HG03378 (cell line): ENCODE measurements at regions not wholly inside any gene's neighbourhood (a gene's known extent, or its start where the extent isn't known, plus 50 kb on each side); places are given as distances from the start of the nearest gene placed in this dataset.

Experiments
- ATAC-seq: cut with Tn5 transposase; IDR thresholded peaks from one replicate; pipeline ENCODE4 v1.9.1; 2021; ENCODE audit warnings: mild to moderate bottlenecking, moderate library complexity; ENCODE audit not compliant: unreplicated experiment

DNA sequence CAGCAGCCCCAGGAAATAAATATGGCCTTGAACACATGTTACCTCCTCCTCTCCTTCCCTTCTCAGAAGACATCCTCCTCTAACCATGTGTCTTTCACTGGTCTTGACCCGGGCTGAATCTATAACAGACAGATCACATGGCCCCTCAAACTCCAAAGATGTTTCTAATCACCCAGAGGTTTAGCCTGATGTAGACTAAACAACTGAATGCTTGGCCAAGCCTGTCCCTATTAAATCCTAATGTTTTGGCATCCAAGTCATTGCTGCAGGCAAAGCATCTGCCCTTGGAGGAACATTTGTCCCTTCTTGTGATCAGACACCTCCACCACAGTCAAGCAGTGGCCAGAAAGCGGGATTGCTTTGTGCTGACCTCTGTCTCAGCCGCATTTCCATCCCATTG is 65.5 kb downstream of the ANKRD60 start:
- ATAC-seq, result no peak

DNA sequence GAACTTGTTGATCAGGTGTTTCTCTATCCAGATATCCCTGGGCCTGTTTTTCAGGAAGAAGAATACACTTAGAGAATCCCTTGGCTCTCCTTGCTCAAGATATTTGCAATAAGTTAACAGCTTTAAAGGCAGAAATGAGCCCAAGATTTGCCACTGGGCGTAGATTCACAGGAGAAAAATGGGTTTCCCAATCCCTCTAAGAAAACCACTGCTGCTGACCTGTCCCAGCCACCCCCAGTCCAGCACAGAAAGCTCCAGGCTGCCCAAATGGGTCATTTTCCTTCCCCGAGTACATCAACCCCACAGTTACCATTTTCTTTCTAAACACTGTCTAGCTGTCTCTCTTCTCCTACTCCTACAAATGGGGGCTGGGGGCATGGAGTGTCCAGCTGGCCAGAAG is 67.3 kb downstream of the ANKRD60 start:
- no peak for ATAC-seq

DNA sequence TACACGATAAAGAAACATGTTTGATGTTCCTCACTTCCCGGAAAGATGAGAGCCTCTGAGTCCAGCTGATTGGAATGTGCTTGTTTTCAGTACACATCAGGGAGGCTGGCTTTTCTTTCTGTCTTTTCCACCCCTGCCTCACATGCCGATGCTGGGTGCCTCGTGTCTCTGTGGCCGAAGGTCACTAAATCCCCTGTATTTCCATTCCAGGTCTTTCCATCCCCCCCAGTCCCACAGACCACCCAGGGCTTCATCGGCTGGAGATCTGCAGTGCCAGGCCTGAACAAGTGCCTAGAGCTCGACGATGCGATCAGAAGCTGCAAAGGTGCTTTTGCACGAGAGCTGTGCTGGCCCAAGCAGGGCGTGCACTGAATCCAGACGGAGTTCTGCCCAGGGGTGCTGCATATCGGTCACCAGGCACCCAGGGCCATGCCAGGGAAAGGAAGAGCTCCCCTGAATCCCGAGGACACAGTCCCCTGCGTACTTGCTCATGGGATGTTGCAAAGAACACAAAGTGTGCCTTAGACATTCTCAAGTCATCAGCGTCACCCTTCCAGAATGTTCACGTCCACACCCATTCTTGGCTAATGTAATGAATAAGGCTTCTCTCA is 67.9 kb downstream of the ANKRD60 start:
- ATAC-seq, result no peak

DNA sequence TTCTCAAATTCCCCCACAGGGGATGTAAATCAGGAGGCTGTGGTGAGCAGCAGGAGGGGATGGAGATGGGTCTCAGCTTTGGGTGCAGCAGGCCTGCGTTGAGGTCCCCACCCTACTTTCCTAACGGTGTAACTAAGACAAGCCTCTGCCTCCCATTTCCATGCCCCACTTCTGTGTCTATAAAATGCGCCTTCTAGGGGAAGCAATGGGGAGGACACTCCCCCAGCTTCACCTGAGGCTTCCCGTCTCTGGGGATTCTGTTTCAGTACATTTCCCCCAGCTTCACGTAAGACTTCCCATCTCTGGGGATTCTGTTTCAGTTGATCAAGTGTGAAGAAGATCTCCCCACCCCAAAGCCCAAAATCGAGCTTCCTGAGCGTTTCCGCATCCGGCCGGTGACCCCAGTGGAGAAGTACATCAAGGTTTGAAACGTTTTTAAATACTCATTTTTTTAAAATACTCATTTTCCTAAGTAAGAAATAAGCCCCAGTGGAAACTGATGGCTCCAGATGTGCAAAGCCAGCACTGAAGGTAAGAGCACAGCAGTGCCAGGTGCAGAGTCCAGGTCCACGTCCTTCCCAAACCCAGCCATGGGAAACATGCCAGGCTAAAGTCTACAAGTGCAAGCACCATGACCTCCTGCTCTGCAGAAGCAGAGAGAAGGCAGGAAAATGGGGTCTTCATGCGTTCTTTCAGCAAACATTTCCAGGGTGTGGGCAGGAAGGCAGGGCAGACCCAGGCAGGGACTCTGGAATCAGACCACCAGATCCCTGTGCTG is 73.1 kb downstream of the ANKRD60 start:
- no peak for ATAC-seq

DNA sequence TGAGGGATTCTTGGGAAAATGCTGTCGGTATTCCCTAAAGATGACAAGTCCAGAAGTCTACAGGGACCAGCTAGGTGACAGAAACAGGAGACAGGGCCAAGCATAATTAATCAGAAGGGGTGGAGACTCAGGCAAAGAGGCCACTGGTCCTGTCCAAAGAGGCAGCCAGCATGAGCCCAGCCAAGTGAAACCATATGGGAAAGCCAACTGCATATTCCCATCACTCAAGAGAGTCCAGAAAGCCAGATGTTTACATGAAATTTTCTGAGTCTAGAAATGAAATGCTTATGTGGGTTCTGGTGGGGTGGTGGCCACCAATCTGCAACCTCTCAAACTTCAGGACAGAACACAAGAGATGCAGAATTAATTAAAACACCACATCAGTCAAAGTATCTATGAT is 74.3 kb downstream of the ANKRD60 start:
- no peak for ATAC-seq

DNA sequence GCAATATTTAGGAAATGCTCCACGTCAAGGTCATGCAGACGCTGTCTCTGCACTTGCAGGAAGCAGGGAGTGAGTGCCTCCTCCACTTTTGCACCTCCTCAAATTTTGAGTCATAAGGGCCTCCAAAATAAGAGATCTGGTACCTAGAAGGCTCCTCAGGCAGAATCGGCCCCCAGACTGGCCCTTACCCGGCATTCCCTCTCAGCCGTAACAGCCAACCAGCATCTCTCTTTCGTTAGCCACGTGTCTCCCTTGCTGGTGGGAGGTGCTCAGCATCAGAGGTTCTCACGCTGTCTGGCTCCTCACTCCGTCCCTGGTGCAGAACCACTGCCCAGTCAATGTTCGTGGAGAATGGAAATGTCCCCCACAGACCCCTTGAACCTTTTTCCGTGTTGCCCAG is 75.3 kb downstream of the ANKRD60 start:
- no peak for ATAC-seq

DNA sequence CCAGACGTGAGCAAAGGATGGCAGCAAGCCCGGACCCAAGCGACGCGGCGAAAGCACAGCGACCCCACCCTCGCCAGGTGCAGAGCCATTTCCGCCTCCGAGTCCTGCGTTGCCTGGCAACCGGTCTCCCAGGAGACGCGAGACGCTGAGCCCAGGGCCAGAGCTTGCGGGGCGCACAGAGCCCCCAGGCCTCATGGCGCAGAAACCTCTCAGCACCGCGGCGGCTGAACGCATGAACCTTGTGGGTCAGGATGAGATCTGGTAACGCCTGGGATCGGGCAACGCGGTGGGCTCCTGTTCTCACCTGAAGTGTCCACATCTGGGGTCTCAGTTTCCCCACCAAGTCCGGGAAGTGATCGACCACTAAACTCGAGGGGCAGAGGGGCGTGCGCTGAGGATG is 77.7 kb downstream of the ANKRD60 start:
- ATAC-seq, result no peak

DNA sequence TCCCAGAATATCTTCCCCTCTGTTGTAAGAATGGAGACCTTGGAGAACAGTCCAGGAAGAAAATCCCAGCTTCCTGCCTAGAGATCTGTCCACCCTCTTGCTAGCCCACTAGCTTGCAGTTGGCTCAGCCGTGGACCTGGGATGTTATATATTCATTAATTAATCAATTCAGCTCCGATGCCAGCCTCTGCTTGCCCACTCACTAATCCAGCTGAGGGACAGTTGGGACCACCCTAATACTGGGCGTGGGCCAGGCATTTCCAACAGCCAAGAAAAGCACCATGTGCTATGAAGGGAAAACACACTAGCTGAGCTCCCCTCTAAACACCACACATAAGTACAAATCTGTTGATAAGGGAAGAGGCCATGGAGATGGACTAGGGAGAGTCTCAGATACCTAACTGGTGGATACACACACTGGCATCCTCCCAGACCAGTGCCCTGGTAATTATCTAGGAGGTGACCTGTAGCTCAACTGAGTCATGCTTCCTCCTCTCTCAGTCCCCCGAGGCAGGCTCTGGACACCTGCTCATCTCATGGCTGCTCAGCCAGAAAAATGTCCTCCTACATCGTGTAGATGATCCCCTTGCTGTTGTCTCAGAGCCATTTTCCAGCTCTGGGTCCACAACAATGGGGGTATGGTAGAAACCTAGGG is 78.9 kb downstream of the ANKRD60 start:
- ATAC-seq, result no peak

DNA sequence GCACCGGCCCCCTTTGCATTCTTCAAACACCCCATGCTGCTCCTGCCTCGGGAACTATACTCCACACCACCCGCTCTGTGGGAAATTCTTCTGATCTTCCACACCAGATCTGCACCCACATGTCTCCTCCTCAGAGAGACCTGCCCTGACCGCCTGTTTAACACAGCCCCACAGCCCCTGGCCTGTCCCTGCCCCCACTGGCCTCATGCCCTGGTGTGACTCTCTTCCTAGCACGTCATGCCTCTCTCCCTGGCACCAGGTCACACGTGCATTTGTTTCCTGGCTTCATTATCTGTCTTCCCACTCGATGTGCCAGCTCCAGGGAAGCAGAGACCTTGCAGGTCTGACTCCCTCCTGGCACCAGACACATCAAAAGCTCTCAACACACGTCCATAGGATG is 79.6 kb downstream of the ANKRD60 start:
- no peak for ATAC-seq

DNA sequence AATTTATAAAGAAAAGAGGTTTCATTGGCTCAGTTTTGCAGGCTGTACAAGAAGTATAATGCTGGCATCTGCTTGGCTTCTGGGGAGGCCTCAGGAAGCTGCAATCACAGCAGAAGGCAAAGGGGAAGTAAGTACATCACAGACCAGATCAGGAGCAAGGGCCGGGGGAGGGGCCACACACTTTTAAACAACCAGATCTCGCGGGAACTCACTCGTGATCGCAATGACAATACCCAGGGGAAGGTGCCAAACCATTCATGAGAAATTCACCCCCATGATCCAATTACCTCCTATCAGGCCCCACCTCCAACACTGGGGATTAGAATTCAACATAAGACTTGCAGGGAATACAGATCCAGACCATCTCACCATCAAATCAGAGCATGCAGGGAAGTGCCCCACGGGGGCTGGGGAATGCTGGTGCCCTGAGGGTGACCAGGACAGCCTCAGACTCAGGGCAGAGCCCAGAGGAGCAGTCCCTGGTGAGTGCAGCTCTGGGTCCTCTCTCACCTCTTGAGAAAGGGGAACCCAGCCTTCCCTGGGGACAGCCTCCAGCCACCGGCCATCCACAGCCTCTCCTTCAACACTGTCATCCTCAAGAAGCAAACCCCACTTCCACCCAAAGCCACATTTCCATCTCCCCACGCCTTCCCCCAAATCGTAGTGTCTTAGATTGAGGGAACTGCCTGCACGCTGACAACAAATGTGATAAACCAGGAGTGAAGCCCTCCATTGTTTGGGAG is 80.7 kb downstream of the ANKRD60 start:
- ATAC-seq, result no peak

DNA sequence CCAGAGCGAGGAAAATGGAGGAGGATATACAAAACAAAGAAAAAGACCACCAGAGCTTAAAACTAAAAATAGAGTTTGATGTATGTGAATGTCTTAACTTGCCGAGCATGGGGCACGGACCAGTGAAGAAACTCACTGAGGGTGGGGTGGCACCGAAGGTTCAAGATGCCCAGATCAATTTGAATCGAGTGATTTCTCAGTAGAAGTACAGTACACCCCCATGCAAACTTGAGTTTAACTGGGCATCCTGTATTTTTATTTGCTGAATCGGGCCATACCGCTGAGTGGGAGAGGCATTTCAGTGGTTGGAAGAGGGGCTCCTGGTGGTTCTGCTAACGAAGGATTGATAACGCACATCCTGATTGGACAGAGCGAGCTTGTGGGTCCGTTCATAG is 81.7 kb downstream of the ANKRD60 start:
- ATAC-seq, result no peak

DNA sequence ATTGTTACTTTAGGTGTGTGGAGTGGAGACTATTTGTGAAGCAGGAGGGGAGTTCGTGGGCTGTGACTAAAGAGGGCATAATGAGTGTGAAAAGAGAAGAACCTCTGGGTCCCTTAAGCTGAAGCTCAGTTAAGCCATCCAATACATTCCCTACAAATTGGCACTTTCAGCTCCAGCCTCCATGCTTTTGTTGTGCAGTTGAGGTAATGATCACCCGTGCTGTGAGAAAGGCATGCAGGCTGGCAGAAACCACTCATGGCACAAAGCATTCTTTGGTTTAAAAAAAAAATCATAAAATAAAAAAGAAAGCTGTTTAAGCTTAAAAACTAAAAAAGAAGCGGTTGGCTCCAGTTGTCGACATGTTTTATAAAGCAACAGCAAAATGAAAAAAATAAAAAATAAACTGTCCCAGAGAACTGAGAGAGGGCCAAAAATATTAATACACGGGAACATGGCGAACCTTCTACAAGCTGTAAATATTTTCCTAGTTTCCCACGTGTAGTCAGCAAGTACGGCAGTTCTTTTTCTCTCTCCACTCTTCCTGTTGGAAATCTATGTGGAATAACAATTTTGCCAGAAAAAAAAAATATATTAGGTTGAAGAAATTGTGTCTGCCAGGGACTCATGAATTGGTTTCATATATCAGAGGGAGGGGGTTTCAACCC is 82.2 kb downstream of the ANKRD60 start:
- no peak for ATAC-seq

DNA sequence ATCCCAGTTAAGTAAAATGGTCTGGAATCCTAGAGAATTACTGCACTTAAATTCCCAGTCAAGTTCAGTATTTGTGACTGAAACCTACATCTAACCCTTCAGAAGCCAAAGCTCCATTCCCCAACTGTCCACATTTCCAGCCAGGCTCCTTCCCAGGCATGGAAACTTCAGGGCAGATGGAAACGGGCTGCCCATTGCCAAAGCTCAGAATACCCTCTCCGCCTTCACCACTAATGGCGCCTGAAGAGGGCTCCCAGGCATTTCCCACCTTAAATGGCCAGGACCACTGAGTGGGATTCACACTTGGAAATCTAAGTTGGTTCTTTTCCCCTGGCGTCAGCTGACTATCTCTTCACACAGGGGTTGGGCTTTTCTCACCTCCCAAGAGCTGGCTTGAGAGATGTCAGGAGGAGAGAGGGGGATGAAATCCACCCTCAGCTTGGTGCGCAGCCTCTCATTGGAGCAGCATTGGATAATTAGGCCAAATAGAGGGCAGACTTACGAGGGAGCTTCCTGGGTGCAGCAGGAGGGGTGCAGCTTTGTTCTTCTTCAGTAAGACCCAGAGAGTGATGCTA is 82.9 kb downstream of the ANKRD60 start:
- ATAC-seq, result no peak

DNA sequence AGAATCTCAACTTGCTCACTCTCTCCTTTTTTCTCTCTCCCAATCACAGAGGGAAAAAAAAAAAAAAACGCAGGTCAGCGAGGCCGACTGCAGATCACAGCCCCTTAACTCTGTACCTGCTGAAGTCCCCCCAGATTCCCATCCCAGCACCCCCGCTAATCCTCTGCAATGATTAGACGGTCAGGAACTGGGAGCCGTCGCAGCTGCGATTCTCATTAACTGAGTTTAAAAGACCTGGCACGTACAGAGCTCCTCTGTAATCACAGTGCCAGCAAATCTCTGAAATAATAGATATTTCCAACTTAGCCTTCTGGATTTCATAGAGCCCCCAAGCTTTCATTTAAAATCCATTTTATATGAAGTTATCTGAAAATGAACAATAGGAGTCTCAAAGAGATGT is 84.4 kb downstream of the ANKRD60 start:
- ATAC-seq, result no peak

DNA sequence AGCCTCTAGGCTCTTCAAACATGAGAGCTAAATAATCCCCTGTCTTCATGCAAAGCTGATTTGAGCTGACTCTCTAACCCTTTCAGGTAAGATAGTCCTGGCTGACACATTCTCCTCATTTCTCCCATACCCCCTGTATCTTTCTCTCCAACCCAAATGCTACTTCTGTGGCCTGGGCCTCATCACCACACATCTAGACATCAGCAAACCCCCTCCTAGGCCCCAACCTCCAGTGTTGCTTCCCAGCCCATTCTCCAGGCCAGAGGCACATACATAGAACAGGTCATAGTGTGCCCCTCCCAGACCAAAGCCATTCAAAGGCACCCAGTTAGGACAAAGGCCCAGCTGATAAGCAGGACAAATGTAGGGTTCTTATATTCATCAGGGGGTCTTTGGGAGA is 84.9 kb downstream of the ANKRD60 start:
- ATAC-seq, result no peak

DNA sequence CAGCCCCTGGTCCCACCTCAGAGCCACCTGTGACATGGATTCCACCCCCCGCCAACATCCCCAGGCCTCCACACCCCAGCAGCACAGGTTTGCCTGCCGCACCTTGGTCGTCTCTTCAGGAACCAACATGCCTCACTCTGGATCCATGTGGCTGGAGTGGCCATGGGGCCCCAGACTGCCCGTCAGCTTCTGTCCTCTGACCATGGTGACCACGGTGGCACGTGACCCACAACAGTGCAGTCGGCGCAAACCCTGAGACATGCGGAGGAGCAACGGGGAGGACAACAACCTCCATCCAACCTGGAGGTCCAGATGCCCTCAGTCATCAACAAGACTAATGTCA is 85.6 kb downstream of the ANKRD60 start:
- ATAC-seq, result no peak

DNA sequence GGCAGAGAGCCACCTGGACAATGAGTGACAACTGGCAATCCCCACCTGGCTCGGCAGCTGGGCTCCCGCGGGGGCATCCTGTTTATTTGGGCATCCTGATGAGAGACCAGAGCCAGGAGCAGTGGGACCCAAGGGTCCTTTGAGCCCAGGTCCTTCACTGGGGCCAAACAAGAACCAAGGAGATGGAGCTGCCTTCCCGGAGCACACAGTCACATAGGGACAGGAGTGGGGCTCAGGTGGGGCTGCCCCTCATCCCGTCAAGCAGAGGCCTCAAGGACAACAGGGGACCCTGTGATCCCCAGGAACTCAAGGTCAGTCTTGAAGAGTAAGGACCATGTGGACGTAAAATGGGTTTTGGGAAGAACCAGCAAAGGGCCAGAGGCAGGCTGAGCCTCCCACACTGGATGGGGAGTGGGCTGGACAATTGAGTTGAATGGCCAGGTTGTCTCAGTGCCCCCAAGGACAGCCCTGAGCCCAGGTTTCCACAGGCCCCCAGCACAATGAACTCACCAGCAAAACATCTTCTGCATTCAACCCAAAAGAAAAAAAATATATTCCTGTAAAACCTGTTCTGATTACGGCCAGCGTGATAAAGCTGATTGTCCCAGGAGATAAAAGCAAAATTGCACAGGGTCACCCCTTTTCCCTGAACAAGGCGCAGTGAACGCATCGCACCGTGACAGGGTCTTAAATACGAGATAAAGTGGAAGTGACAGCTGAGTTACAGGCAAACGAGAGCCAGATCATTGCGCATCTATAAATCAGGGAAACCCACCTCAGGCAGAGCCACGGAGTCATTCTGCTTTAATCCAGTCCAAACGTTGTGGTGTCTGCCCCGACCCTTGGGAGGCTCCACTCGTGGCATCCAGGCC is 86.2 kb downstream of the ANKRD60 start:
- no peak for ATAC-seq

DNA sequence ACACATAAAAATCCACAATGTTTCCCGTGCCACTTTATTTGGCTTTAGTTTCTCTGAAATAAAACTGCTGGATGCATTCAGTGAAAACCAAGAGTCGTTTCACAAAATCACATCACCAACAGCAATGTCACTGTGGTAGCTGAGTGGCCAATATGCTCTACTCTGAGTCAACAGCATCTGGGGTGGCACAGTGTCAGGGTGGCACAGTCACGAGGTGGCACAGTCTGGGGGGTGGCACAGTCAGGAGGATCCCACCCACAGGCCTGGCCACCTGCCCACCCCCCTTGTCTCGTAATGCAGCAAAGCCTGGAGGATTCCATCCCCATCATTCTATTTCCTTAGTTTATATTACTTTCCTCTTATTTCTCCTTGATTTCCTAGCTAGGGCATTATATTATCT is 87.0 kb downstream of the ANKRD60 start:
- no peak for ATAC-seq

DNA sequence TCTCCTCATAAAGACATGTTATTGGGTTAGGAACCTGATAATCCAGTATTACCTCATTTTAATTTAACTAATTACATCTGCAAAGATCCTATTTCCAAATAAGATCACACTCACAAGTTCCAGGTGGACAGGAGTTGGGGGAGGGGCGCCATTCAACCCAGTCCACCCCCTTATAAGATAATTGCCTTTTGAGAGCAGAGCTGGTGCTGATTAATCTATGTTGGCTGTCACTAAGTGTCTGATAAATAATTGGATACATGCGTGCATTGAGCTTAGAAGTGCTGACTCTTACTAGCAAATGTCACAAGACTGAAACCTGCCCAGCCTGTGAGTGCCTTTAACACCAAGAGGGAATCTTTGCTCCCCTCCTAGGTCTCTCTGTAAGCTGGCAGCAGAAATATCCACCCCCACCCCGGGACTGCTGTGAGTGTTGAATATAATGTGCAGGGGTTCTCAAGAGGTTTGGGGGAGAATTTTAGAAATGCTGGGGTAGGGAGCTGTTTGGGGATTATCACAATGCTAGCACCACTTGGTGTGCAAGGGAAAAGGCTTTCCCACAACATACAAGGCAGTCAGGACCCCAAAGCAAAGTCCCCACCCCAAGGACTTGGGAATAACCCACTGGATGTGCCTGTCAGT is 87.5 kb downstream of the ANKRD60 start:
- ATAC-seq, result no peak
